NCI-H128 (cell line): ENCODE measurements at regions not wholly inside any gene's neighbourhood (a gene's known extent, or its start where the extent isn't known, plus 50 kb on each side); places are given as distances from the start of the nearest gene placed in this dataset.

Source experiments
- DNase-seq: peaks from one replicate; lab custom pipeline; 2025; ENCODE audit not compliant: unreplicated experiment; lab: John Stamatoyannopoulos, UW

DNA sequence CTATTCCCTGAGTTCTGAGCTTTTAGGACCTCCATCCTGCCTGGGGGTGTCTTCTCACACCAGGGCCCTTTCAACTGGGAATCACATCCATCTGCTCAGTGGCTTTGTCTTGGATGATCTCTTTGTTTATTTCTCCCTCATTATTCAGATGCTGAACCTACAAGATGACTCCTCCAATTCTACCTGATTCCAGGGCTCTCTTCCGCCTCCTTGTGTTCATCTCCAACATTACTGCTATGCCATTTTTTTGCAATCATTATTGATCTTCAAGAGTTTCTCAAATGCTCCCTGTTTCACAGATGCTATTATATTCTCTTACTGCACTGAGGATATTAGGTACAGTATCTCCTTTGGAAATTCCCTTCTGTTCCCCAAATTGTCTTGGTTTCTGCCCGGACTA, 307.7 kb downstream of the SHANK2 start:
- DNase-seq, result no peak

DNA sequence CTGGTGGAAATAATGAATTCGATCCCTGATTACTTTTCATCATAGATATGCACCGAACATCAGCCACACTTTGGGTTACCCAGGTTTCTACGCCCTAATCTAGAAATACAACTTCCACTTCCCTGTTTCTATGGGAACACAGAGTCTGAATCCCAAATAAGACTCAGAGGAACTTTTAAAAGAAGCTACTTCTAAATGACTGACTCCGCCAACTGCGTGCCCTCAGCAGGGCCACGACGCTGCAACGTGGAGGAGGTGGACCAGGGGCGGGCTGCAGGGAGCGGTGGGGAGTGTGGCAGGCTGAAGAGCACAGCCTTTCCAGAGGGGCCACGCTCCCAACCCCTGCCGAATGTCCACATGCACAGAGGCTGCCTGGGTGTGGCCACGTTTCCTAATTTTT, 304.0 kb downstream of the SHANK2 start:
- no peak for DNase-seq

DNA sequence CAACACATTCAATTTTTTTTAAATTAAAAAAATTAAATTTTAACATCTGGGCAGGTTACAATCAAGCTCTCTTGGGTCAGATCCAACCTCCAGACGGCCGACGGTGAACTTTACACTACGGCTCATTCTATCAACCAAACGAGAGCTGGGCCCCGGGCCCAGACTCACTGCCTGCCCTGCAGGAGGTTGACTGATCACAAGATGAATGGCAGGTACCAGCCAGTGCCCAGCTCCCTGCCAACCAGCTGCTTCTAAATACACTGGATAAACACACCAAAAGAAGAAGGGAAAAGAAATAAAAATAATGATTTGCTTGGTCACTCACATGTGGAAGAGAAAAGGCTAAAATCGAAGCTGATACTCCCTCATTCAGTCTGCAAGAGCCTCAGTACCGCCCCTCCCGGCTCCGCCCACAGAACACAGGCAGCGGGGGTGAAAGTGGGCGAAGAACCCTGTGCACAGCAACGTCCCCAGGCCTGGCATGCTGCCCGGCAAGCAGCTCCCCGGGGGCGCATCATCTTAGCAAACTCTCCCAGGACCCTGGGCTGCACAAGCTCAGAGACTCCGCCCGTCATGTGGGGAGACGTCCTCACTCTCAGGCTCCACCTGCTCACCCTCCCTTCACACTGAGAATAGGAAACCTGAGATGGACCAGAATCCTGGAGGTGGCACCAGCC, 303.4 kb downstream of the SHANK2 start:
- peak; percentile 61 for DNase-seq

DNA sequence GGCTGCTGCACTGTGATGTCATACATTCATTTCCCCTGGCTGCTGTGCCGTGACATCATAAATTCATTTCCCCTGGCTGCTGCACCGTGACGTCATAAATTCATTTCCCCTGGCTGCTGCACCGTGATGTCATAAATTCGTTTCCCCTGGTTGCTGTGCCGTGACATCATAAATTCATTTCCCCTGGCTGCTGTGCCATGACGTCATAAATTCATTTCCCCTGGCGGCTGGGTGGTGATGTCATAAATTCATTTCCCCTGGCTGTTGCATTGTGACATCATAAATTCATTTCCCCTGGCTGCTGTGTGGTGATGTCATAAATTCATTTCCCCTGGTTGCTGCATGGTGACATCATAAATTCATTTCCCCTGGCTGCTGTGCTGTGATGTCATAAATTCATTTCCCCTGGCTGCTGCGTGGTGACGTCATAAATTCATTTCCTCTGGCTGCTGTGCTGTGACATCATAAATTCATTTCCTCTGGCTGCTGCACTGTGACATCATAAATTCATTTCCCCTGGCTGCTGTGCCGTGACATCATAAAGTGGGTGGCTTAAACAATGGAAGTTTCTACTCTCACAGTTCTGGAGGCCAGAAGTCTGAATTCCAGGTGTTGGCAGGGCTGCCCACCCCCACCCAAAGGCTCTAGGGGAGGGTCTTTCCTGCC, 301.1 kb downstream of the SHANK2 start:
- DNase-seq, result no peak

DNA sequence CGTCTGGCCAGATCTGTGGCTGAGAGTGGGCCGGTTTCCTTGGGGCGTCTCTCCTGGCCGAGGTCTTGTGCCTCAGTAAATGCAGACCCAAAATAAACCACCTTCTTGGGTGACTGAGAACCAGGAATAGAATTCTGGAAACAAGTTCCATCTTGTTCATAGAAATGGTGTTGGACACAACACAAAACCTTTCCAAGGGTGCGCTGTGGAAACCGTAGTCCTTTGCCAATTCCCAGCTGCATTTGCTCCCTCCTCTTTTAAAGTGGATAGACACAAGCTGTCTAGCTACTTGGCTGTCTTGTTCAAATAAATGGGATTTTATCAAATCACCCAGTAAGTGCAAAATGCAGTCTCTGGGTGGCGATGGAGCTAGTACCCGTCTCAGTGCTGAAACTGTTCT, 300.2 kb downstream of the SHANK2 start:
- DNase-seq, result no peak

DNA sequence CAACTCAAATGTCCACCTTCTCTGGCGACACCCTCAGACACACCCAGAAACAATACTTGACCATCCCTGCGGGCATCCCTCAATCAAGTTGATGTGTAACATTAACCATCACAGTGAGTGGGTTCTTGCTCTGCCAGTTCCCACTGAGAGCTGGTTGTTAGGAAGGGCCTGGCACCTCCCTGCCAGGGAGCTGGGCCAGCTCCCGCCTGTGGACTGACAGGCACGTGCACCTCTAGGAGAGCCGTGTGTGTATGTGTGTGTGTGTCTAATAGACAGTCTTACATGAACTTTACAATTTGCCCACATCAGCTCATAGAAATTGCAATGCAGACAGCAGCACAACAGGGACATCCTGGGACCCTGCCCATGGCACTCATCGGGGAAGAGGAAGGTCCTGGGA, 298.7 kb downstream of the SHANK2 start:
- no peak for DNase-seq

DNA sequence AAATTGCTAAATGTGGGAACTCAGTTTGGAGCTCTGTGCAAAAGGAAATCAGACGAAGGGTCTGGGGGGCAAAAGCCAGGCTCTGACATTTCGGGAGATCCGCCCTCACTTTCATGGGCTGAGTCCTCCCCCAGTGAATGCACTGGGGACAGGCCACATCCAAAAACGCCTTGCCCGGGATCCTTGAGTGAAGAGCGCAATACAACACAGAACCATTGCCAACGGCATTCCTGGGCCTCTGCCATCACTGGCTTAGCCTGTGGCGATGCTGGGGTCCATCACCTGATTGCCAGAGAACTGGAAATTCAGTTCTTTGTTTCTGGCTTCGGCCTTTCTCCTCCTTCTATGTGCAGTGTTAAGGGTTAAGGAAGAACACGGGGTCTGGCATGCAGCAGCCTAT, 297.9 kb downstream of the SHANK2 start:
- no peak for DNase-seq
